A673 (cell line): ENCODE measurements at regions not wholly inside any gene's neighbourhood (a gene's known extent, or its start where the extent isn't known, plus 50 kb on each side); places are given as distances from the start of the nearest gene placed in this dataset.

ENCODE experiments used
- BruUV-seq: library from RNA; stranded (reverse); fragments of 400-500 nt; replicated peaks from 2 replicates; lab custom pipeline; 2021; lab: Mats Ljungman, UMichigan
- CTCF ChIA-PET: fragments of 300-600 bp; sonication (Branson Sonifier 250); formaldehyde crosslinking; loops from one replicate; lab custom pipeline; 2022; ENCODE audit warnings: antibody characterized with exemption; lab: Charles Lee
- POLR2A ChIA-PET: fragments of 300-600 bp; sonication (Branson Sonifier 250); formaldehyde crosslinking; loops from one replicate; lab custom pipeline; 2022; ENCODE audit warnings: antibody characterized with exemption; ENCODE audit not compliant: low non-redundant PET; lab: Charles Lee
- DNase-seq: peaks from one replicate; pipeline ENCODE4 v3.0.0-alpha.2; 2015; ENCODE audit warnings: low spot score
- H3K27ac ChIP-seq: fragments of 200-600 bp; sonication (generic); 2 replicates; pipeline ENCODE4 v1.5.1; 2016; ENCODE audit warnings: mixed run types, low read depth, mild to moderate bottlenecking, mixed read lengths, antibody characterized with exemption, low read length; ENCODE audit not compliant: poor library complexity, severe bottlenecking
- H3K27me3 ChIP-seq: fragments of 200-600 bp; sonication (generic); replicated peaks from 2 replicates; pipeline ENCODE4 v1.6.1; 2017; ENCODE audit warnings: mixed run types, low read depth, mild to moderate bottlenecking, mixed read lengths, antibody characterized with exemption, low read length; ENCODE audit not compliant: insufficient read depth, poor library complexity
- H3K36me3 ChIP-seq: fragments of 200-600 bp; sonication (generic); 2 replicates; pipeline ENCODE4 v1.6.1; 2016; ENCODE audit warnings: mixed run types, mild to moderate bottlenecking, mixed read lengths, antibody characterized with exemption, low read length; ENCODE audit not compliant: insufficient read depth, poor library complexity, severe bottlenecking
- H3K4me1 ChIP-seq: fragments of 200-600 bp; sonication (generic); 2 replicates; pipeline ENCODE4 v1.6.1; 2017; ENCODE audit warnings: mixed run types, mild to moderate bottlenecking, mixed read lengths, antibody characterized with exemption, low read length; ENCODE audit not compliant: insufficient read depth, poor library complexity, severe bottlenecking
- H3K4me3 ChIP-seq: fragments of 200-600 bp; sonication (generic); 2 replicates; pipeline ENCODE4 v1.5.1; 2016; ENCODE audit warnings: low read depth, mixed run types, mild to moderate bottlenecking, mixed read lengths, low read length; ENCODE audit not compliant: poor library complexity, severe bottlenecking
- H3K9me3 ChIP-seq: fragments of 200-600 bp; sonication (generic); 2 replicates; pipeline ENCODE4 v1.6.1; 2016; ENCODE audit warnings: mixed run types, low read depth, mild to moderate bottlenecking, mixed read lengths, antibody characterized with exemption, low read length; ENCODE audit not compliant: poor library complexity, severe bottlenecking
- EZH2 ChIP-seq: fragments of 200-600 bp; sonication (generic); IDR thresholded peaks from 2 replicates; pipeline ENCODE4 v1.6.1; 2017; ENCODE audit warnings: borderline replicate concordance, low read depth, mild to moderate bottlenecking, mixed read lengths, antibody characterized with exemption, low read length; ENCODE audit not compliant: poor library complexity, severe bottlenecking
- intact Hi-C: fragments of 100-400 bp; cut with micrococcal nuclease; formaldehyde crosslinking; loops from one replicate; pipeline ENCODE4 v1.10.0; 2022; ENCODE audit not compliant: unreplicated experiment
- TF ChIP-seq, protein P1 (sequence below): fragments of 300-800, 200-600 bp; sonication (generic); conservative IDR thresholded peaks from 2 replicates; pipeline ENCODE4 v1.5.1; 2017; ENCODE audit warnings: low read depth, mild to moderate bottlenecking, antibody characterized with exemption, low read length, moderate library complexity, mixed read lengths

DNA sequence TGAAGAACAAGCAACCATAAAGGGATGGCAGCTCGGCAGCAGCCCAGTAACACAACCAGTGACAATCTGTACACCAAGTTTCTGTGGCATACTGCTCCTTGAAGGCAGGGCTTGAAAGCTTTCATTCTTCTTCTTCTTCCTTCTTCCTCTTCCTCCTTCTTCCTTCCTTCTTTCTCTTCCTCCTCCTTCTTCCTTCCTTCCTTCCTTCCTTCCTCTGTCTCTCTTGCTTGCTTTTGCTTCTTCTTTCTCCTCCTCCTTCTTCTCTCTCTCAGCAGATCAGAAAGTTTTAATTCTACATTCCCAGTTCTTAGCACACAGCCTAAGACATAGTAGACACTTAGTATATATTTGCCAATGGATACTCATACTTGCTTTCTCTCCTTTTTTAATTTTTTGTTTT lies 95.9 kb downstream of the GLUL start:
- BruUV-seq: no TSS peak
- Histone ChIP-seq H3K36me3 (no peaks in the 10 kb centered on the region), H3K27me3 (no peaks in the 10 kb centered on the region), H3K4me3 (no peak overlapping the region), H3K9me3 (no peaks in the 10 kb centered on the region), H3K27ac (no peak overlapping the region), H3K4me1 (peaks cover 6% of the 10 kb centered on the region)
- DNase-seq: no peak
- ChIA-PET CTCF (no interaction called here), POLR2A (no interaction called here)
- TF ChIP-seq EZH2: no peak
- TF ChIP-seq, protein P1, sequence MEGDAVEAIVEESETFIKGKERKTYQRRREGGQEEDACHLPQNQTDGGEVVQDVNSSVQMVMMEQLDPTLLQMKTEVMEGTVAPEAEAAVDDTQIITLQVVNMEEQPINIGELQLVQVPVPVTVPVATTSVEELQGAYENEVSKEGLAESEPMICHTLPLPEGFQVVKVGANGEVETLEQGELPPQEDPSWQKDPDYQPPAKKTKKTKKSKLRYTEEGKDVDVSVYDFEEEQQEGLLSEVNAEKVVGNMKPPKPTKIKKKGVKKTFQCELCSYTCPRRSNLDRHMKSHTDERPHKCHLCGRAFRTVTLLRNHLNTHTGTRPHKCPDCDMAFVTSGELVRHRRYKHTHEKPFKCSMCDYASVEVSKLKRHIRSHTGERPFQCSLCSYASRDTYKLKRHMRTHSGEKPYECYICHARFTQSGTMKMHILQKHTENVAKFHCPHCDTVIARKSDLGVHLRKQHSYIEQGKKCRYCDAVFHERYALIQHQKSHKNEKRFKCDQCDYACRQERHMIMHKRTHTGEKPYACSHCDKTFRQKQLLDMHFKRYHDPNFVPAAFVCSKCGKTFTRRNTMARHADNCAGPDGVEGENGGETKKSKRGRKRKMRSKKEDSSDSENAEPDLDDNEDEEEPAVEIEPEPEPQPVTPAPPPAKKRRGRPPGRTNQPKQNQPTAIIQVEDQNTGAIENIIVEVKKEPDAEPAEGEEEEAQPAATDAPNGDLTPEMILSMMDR: no peak
- intact Hi-C loops: no loop called here

DNA sequence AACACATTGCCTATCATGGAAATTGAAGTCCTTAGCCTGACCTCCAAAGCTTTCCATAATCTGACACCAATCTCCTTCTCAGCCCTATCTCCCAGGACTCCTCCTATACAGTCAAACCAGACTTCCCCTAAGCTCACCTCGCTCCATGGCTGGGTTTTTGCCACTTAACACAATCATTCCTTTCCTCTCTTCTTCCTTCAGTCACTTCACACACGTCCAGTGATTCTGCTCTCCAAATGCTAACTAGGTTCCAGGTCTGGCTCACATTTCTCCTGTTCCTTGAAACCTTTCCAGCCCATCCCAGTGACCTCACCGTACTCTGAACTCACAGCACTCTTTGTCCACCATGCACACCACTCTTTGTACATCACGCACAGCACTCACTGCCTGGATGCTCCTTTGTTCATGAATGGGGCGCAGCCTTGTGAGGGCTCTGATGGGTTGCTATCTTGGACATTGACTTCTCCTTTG lies 98.4 kb downstream of the GLUL start:
- POLR2A ChIA-PET: no interaction called here
- no peak overlapping the region for H3K27ac ChIP-seq
- intact Hi-C loops: no loop called here

DNA sequence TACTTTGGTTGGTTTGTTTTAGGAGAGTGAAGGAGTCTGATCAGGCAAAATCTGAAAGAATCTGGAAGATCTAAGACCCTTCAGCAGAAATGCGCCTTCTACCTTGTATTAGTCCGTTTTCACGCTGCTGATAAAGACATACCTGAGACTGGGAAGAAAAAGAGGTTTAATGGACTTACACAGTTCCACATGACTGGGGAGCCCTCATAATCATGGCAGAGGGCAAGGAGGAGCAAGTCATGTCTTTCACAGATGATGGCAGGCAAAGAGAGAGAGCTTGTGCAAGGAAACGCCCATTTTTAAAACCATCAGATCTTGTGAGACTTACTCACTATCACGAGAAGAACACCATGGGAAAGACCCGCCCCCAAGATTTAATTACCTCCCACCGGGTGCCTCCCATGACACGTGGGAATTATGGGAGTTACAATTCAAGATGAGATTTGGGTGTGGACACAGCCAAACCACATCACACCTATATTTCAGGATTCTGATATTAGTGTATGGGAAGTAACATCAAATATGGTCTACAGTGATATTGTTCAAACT lies 99.3 kb downstream of the GLUL start:
- no peak for DNase-seq
- no TSS peak for BruUV-seq
- intact Hi-C loops: no loop called here
- no peaks in the 10 kb centered on the region for H3K27me3 ChIP-seq
- no peaks in the 10 kb centered on the region for H3K9me3 ChIP-seq
- H3K27ac ChIP-seq: no peak overlapping the region
- H3K4me3 ChIP-seq: no peak overlapping the region
- ChIA-PET CTCF (no interaction called here), POLR2A (no interaction called here)
- TF ChIP-seq, protein P1: no peak
- TF ChIP-seq EZH2: no peak
- no peaks in the 10 kb centered on the region for H3K36me3 ChIP-seq
- no peaks in the 10 kb centered on the region for H3K4me1 ChIP-seq

More for the DNA sequence above, 98.4 kb downstream of the GLUL start:
- no peaks in the 10 kb centered on the region for H3K9me3 ChIP-seq
- H3K36me3 ChIP-seq: no peaks in the 10 kb centered on the region
- H3K4me1 ChIP-seq: no peaks in the 10 kb centered on the region
- TF ChIP-seq, protein P1: no peak
- TF ChIP-seq EZH2: no peak
- no peak for DNase-seq
- CTCF ChIA-PET: no interaction called here
- no peaks in the 10 kb centered on the region for H3K27me3 ChIP-seq
- H3K4me3 ChIP-seq: no peak overlapping the region
- BruUV-seq: no TSS peak
